ENCODE measurements at regions not wholly inside any gene's neighbourhood (a gene's known extent, or its start where the extent isn't known, plus 50 kb on each side); places are given as distances from the start of the nearest gene placed in this dataset.
A peak's percentile ranks its signal among the peaks of the same experiment; 100 is the strongest.

GRCh38 chr6:6883011-6883410, 224.8 kb upstream of the RREB1 start:
- H3K4me3 ChIP-seq (ENCODE audit: low read length): no peak overlapping the region
- no peak for TF ChIP-seq CTCF (conservative IDR thresholded peaks at IDR 0.05; ENCODE audit: low read length)
- no peak for DNase-seq (ENCODE audit: low read depth)

GRCh38 chr6:6884193-6884627, 223.6 kb upstream of the RREB1 start:
- peak; percentile 8 for DNase-seq (ENCODE audit: low read depth)
- no peak overlapping the region for H3K4me3 ChIP-seq (ENCODE audit: low read length)
- no peak for TF ChIP-seq CTCF (conservative IDR thresholded peaks at IDR 0.05; ENCODE audit: low read length)

GRCh38 chr6:6884916-6885315, 222.8 kb upstream of the RREB1 start:
- H3K4me3 ChIP-seq (ENCODE audit: low read length): no peak overlapping the region

GRCh38 chr6:6885521-6886170, 222.1 kb upstream of the RREB1 start:
- no peak for TF ChIP-seq CTCF (conservative IDR thresholded peaks at IDR 0.05; ENCODE audit: low read length)
- H3K4me3 ChIP-seq (ENCODE audit: low read length): no peak overlapping the region

More at GRCh38 chr6:6884916-6885315, 222.8 kb upstream of the RREB1 start:
- DNase-seq (ENCODE audit: low read depth): no peak
- no peak for TF ChIP-seq CTCF (conservative IDR thresholded peaks at IDR 0.05; ENCODE audit: low read length)

GRCh38 chr6:6886171-6886885, 221.4 kb upstream of the RREB1 start:
- no peak for DNase-seq (ENCODE audit: low read depth)
- no peak for TF ChIP-seq CTCF (conservative IDR thresholded peaks at IDR 0.05; ENCODE audit: low read length)
- H3K4me3 ChIP-seq (ENCODE audit: low read length): no peak overlapping the region

More at GRCh38 chr6:6885521-6886170, 222.1 kb upstream of the RREB1 start:
- DNase-seq (ENCODE audit: low read depth): no peak

GRCh38 chr6:6886886-6887285, 220.9 kb upstream of the RREB1 start:
- H3K4me3 ChIP-seq (ENCODE audit: low read length): no peak overlapping the region
- no peak for DNase-seq (ENCODE audit: low read depth)
- TF ChIP-seq CTCF (conservative IDR thresholded peaks at IDR 0.05; ENCODE audit: low read length): no peak

- TF ChIP-seq CTCF (conservative IDR thresholded peaks at IDR 0.05; ENCODE audit: low read length): no peak
- no peak for DNase-seq (ENCODE audit: low read depth)
- H3K4me3 ChIP-seq (ENCODE audit: low read length): no peak overlapping the region
Observed at GRCh38 chr6:6889601-6890000, 218.2 kb upstream of the RREB1 start.

All from AG10803 (cell line).